ENCODE measurements at regions not wholly inside any gene's neighbourhood (a gene's known extent, or its start where the extent isn't known, plus 50 kb on each side); places are given as distances from the start of the nearest gene placed in this dataset.

GRCh38 chr16:52874042-52874441, 178.7 kb downstream of the CHD9NB start:
- no peak for DNase-seq (ENCODE audit: low read depth, low spot score)

DNA sequence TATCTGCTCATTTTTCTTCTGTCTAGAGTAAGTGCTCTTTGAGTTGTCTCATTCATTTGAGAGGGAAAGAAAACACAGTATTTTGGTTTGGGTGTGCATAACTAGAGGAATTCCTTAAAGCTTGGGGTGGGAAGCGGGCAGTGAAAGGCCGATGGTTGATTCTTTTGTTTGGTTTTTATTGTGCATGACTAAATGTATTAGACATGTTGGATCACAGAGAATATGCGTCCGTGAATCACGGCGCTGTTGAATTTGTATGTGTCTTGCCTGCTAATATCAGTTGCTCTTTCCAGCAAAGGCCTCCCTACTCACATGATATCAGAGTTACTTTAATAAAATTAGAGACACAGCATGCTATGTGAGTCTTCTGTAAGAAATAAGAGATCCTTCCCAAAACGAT, 180.0 kb downstream of the CHD9NB start:
- DNase-seq (ENCODE audit: low read depth, low spot score), result no peak

DNA sequence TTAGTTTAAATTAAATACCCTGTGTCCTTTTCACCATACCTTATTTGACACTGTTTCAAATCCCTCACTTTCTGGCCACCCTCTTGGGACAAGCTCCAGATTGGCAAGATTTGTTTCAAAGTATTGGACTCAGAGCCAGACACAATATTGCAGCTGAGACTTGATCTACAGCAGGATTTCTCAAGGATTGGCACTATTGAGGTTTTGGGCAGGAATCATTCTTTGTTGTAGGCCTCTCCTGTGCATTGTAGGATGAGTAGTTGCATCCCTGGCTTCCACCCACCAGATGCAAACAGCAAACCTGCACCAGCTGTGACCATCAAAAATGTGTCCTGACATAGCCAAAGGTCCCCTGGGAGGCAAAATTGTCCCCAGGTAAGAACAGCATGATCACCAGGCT, 181.2 kb downstream of the CHD9NB start:
- no peak for DNase-seq (ENCODE audit: low read depth, low spot score)

DNA sequence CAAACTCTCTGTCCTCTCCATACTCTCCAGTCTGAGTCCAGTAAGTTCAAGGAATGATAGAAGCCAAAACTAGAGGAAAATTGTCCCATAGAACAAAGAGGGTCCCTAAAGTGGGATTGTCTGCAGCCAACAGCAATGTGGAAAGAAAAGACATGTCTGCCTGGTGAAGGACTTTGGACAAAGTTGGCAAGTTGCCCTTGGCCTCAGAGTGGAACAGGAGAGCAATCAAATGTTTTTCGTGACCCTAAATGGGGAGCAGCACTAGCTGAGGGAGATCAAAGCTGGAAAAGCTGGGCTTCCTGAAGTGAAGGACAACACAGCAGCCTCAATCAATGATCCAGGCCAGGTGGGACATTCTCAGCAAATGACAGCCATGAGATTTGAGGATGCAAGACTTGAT, 183.5 kb downstream of the CHD9NB start:
- no peak for DNase-seq (ENCODE audit: low read depth, low spot score)

GRCh38 chr16:52863000-52863399, 189.7 kb downstream of the CHD9NB start:
- DNase-seq (ENCODE audit: low read depth, low spot score), result no peak

GRCh38 chr16:52861614-52862022, 191.1 kb downstream of the CHD9NB start:
- DNase-seq (ENCODE audit: low read depth, low spot score), result no peak

GRCh38 chr16:52855463-52855862, 197.2 kb downstream of the CHD9NB start:
- no peak for DNase-seq (ENCODE audit: low read depth, low spot score)

- no peak for DNase-seq (ENCODE audit: low read depth, low spot score)
Observed at GRCh38 chr16:52852978-52853377, 199.7 kb downstream of the CHD9NB start.

DNA sequence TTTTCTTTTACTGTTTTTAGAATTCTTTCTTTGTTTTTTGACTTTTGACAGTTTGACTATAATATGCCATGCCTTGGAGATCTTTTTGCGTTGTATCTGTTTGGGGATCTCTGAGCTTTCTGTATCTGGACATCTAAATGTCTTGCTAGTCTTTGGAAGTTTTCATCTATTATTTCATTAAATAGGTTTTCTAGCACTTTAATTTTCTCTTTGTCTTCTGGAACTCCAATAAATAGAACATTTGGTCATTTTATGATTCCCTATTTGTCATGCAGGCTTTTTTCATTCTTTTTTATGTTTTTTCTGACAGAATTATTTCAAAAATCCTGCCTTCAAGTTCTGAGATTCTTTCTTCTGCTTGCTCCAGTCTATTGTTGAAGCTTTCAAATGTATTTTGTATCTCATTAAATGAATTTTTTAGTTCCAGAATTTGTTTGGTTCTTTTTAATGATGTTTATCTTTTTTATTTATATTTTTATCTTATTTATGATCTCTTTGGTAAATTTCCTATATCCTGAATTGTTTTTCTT, 201.4 kb downstream of the CHD9NB start:
- no peak for DNase-seq (ENCODE audit: low read depth, low spot score)

- DNase-seq (ENCODE audit: low read depth, low spot score), result no peak
Observed at GRCh38 chr16:52843381-52843780, 209.3 kb downstream of the CHD9NB start.

GRCh38 chr16:52837251-52837650, 215.4 kb downstream of the CHD9NB start:
- DNase-seq (ENCODE audit: low read depth, low spot score), result no peak

GRCh38 chr16:52834736-52835465, 217.8 kb downstream of the CHD9NB start:
- no peak for DNase-seq (ENCODE audit: low read depth, low spot score)

DNA sequence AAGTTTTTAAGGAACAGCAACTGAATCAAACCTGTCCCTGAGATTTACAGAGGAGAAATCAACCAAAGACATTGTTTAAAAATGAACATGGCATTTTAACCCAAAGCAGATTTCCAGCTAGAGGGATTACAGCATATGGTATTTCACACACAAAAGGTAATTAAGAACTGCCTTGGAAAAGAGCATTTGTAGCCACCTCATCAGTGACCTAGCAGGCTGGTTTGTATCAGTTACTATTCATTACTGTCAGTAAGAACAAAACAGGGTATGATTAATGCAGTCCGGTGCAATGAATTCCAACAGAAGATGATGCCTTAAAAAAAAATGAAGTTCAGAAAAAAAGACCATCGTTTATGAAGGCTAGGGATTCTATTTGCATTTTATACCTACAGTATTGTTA, 219.9 kb downstream of the CHD9NB start:
- no peak for DNase-seq (ENCODE audit: low read depth, low spot score)

DNA sequence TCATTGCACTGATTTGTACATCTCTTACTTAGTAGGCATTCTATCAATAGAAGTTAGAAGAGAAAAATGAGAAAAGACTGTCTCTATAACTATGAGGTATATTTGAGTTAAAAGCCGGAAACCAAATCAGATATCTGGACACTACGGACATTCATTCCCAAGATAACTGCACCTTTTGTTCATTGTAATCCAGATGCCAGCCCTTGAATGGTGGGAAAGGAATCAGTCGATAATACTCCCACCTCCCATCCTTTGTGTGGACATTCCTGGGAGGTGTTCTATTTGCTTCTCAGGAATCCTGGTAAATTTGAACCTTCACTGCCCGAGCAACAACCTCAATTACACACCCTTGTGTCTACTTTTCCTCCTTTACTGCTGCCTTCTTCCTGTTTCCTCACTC, 225.2 kb downstream of the CHD9NB start:
- DNase-seq (ENCODE audit: low read depth, low spot score), result no peak

DNA sequence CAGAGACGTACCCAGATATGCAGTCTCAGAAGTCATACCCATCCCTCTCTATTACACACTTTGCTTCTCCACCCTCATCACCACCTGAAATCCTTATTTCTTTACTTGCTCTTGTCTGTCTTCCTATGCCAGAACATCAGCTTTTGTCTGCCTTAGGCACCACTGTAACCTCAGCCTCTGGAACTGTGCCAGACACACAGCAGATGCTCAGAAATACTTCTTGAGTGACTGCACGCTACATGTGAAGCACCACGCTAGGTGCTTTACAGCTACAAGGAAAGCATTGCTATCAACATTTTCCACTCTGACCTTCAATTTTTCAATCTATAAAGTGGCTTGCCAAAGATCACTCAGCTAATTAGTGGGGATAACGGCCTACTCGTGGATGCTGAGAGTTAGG, 226.8 kb downstream of the CHD9NB start:
- no peak for DNase-seq (ENCODE audit: low read depth, low spot score)

DNA sequence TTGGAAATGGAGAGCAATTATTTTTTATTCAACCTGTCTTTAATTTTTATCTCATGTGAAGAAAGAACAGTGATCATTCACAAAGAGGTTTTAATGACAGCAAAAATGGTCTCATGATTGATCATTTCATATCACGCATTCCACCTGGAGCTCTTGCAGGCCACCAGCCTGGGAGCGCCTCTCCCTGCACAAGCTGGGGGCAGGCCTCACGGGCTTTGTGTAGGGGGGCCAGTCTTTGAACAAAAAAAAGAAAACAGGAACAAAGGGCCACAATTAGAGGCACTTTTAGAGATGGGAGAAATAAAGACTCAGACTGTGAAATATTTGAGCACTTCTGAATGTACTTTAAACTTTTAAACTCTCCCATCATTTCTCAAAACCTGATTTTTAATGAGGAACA, 232.9 kb downstream of the CHD9NB start:
- DNase-seq (ENCODE audit: low read depth, low spot score), result no peak

DNA sequence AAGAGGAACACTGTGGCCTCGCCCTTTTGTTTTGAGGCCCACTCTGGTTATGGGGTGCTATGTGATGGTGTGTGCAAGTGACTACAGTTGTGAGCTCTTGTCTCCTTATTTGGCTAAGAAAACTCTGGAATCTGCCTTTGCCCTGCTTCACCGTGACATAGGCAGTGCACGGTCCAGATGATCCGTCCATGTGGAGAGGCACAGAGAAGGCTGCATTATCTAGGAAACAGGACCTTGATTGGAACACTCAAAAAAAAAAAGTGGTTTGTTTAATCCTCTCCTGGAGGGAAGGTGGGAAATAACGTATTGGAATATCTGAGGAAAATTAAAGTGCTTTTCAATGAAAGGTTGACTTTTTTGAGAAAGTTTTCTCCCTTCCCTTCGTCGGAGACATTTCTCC, 233.3 kb downstream of the CHD9NB start:
- DNase-seq (ENCODE audit: low read depth, low spot score), result no peak

- no peak for DNase-seq (ENCODE audit: low read depth, low spot score)
Observed at GRCh38 chr16:52817696-52818095, 235.0 kb downstream of the CHD9NB start.

GRCh38 chr16:52816993-52817392, 235.7 kb downstream of the CHD9NB start:
- DNase-seq (ENCODE audit: low read depth, low spot score), result no peak

GRCh38 chr16:52812678-52813556, 239.8 kb downstream of the CHD9NB start:
- no peak for DNase-seq (ENCODE audit: low read depth, low spot score)

DNA sequence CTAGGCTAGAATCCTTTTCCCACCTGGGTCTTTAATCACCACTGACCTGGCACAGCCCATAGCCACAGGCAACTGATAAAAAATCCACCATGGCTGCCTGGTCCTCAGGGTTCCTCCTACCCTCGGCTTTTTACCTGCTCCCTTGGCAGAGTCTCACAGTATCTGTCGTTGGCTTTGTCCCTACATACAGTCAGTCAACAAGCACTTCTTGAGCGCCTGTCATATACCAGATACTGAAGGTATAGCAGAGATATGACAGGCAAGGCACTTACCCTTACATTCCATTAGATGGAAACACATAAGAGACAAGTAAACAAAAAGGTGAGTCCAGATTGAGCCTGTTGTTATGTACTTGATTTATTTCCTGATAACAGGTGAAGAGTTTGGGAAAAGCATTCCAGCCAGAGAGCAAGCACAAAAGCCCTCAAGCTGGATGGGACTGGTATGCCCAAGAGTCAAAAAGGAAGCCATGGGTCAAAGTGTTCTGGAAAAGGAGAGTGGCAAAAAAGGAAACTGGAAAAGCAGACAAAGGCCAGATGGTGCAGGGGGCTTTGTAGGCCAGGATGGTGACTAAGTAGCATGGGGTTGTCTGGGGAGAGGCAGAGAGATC, 247.0 kb downstream of the CHD9NB start:
- DNase-seq (ENCODE audit: low read depth, low spot score), result no peak

- no peak for DNase-seq (ENCODE audit: low read depth, low spot score)
Observed at GRCh38 chr16:52800432-52800831, 252.3 kb downstream of the CHD9NB start.
